ENCODE measurements at regions not wholly inside any gene's neighbourhood (a gene's known extent, or its start where the extent isn't known, plus 50 kb on each side); places are given as distances from the start of the nearest gene placed in this dataset.

GRCh38 chrY:8329431-8329830 lies 1007.8 kb upstream of the TSPY4 start:
- H3K27ac ChIP-seq, result no peak overlapping the region
- no peak for TF ChIP-seq CTCF (conservative IDR thresholded peaks at IDR 0.05)

- TF ChIP-seq CTCF (conservative IDR thresholded peaks at IDR 0.05), result no peak
- H3K27ac ChIP-seq, result no peak overlapping the region
These were observed 1007.3 kb upstream of the TSPY4 start for GRCh38 chrY:8329929-8330328.

GRCh38 chrY:8333328-8333727 lies 1003.9 kb upstream of the TSPY4 start:
- TF ChIP-seq CTCF (conservative IDR thresholded peaks at IDR 0.05), result no peak

GRCh38 chrY:8335299-8335835 lies 1001.9 kb upstream of the TSPY4 start:
- no peak for TF ChIP-seq CTCF (conservative IDR thresholded peaks at IDR 0.05)
- H3K27ac ChIP-seq, result no peak overlapping the region

More at GRCh38 chrY:8333328-8333727, 1003.9 kb upstream of the TSPY4 start:
- H3K27ac ChIP-seq, result no peak overlapping the region

DNA sequence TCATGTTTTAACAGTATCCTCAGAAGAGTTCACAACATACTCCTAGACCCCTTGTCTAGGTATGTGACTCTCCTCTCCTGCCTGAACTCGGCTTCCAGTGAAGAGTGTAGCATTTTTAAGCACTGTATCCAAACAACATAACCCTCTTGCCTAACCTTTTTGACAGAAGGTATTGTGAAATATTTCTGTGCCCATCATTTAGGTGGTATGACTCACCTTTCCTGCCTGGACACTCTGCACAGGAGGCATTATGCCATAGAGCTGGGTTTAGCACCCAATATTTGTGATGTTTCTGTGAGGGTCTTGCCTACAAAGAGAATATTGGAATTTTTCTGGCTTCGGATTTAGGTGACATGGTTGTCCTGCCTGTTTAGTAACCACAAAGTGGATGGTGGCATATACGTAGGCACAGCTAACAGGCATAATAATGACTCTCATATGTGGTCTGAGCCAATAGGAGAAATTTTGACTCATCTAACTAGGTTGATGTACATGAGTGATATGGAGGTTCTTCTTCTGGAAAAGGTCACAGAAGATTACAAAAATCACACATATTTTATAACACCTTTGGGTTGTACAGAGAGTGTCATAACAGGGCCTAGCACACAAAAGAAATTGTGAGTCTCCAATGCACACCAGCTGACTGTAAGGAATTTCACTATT lies 1001.0 kb upstream of the TSPY4 start:
- no peak overlapping the region for H3K27ac ChIP-seq
- TF ChIP-seq CTCF (conservative IDR thresholded peaks at IDR 0.05), result no peak

GRCh38 chrY:8341000-8341399 lies 996.3 kb upstream of the TSPY4 start:
- no peak for TF ChIP-seq CTCF (conservative IDR thresholded peaks at IDR 0.05)
- H3K27ac ChIP-seq, result no peak overlapping the region

DNA sequence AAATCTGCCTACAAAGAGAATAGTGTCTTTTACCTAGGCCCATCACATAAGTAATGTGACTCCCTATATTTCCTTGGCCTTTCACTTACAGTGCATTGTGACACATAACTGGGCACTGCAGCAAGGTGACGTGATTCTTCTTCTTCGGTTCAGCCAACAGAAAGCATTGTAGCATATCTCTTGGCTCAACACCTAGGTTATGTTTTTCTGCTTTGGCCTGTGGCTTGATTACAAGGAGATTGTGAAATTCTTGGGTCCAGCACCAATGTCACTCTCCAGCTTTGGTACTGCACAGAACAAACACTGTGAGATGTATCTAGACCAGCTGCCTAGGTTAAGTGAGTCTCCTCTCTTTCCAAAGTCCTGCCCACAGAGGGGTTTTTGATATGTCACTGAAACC lies 995.1 kb upstream of the TSPY4 start:
- no peak overlapping the region for H3K27ac ChIP-seq
- no peak for TF ChIP-seq CTCF (conservative IDR thresholded peaks at IDR 0.05)

Measured in VCaP (cell line).